ENCODE measurements at regions not wholly inside any gene's neighbourhood (a gene's known extent, or its start where the extent isn't known, plus 50 kb on each side); places are given as distances from the start of the nearest gene placed in this dataset.
"Not testable (repeated sequence)": the region's sequence is repeated elsewhere in the genome, so short reads cannot be mapped to it uniquely, and the experiment has no call there.

DNA sequence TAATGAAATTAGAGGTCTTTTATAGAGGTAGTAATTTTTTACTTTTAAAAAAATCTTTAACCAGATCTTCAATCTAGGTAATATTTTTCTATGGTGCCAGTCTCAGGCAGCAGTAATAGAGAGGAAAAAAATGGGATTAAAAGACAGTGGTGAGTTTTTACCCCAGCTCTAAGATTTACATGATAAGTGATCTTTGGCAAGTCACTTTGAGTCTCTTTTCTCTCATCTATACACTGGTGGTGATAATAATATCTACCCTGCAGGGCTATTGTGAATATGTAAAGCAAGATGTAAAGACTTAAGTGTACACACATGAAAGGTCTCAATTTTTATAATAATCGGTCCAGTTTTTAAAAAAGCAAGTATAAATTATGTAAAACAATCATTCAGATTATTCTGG is 786.2 kb upstream of the POU3F4 start:
- no peak for ATAC-seq (ENCODE audit: low FRiP score)
- no peak for DNase-seq (ENCODE audit: low spot score)
- TF ChIP-seq, protein P1, sequence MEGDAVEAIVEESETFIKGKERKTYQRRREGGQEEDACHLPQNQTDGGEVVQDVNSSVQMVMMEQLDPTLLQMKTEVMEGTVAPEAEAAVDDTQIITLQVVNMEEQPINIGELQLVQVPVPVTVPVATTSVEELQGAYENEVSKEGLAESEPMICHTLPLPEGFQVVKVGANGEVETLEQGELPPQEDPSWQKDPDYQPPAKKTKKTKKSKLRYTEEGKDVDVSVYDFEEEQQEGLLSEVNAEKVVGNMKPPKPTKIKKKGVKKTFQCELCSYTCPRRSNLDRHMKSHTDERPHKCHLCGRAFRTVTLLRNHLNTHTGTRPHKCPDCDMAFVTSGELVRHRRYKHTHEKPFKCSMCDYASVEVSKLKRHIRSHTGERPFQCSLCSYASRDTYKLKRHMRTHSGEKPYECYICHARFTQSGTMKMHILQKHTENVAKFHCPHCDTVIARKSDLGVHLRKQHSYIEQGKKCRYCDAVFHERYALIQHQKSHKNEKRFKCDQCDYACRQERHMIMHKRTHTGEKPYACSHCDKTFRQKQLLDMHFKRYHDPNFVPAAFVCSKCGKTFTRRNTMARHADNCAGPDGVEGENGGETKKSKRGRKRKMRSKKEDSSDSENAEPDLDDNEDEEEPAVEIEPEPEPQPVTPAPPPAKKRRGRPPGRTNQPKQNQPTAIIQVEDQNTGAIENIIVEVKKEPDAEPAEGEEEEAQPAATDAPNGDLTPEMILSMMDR (IDR thresholded peaks at IDR 0.05), result no peak

DNA sequence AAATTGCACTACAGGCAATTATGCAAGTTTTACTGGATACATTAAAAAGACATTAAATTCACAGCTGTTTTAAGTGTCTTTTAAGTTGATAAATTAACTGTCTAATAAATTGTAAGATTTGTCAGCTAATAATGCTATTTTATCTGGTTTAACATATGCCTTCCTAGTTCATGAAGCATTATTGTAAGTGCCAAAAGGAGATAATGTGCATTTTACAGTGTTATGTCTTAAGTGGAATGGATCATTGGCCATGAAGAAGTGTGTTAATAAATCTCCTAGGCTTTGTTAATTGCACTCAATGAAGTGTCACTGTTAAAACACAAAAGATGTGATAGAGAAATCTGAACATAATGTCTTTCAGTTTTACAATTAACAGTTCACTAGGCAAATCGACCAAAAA is 784.3 kb upstream of the POU3F4 start:
- TF ChIP-seq, protein P1 (IDR thresholded peaks at IDR 0.05), result no peak
- DNase-seq (ENCODE audit: low spot score), result no peak
- ATAC-seq (ENCODE audit: low FRiP score), result no peak

DNA sequence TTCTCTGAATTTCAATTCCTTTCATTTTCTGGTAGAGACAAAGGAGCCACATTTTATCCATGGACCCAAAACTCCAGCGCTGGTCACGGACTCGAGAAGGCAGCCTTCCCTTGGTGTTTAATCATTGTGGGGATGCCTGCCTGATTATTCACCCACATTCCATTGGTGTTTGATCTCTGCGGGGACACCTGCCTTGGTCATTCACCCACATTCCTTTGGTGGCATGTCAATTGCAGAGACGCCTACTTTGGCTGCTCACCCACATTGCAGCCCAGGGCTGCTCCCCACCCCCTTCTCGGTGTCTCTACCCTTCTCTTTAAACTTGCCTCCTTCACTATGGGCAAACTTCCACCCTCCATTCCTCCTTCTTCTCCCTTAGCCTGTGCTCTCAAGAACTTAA is 780.7 kb upstream of the POU3F4 start:
- not testable (repeated sequence) for DNase-seq (ENCODE audit: low spot score); ATAC-seq (ENCODE audit: low FRiP score)

DNA sequence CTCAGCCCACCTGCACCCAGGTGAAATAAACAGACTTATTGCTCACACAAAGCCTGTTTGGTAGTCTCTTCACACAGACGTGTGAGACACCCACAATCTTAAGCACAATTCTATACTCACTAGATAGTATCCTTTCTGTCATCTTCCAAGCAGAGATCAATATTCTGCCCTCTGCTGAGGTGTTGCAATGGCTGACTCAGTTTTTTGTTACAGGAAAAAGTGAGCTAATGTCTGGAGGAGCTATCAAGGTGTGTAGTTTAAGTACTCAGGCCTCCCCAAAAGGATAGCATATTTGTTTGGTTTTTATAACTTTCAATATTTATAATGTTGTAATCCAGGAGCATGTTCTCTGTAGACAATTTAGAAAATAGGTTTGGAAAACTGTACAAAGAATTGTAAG is 775.2 kb upstream of the POU3F4 start:
- DNase-seq (ENCODE audit: low spot score), result no peak
- TF ChIP-seq, protein P1 (IDR thresholded peaks at IDR 0.05), result no peak
- ATAC-seq (ENCODE audit: low FRiP score), result no peak

DNA sequence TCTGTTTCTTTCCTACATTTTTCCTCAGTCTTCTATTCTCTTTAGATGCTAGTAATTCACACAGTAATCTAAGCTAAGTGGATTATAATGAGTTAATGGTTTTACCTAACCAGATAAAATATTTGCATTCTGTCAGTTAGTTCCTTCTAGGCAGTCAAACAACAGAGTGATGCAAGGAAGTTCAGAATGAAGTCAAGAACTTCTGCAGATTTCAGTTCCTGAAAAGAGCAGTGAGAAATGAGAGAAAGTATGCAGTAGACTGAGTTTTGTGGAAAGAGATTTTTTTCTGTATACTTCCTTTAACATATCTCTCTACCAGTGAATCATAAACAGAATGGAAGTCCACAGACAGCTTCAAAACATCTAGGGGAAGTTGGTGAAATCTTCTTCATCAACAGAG is 774.0 kb upstream of the POU3F4 start:
- no peak for ATAC-seq (ENCODE audit: low FRiP score)
- no peak for DNase-seq (ENCODE audit: low spot score)
- TF ChIP-seq, protein P1 (IDR thresholded peaks at IDR 0.05), result no peak

DNA sequence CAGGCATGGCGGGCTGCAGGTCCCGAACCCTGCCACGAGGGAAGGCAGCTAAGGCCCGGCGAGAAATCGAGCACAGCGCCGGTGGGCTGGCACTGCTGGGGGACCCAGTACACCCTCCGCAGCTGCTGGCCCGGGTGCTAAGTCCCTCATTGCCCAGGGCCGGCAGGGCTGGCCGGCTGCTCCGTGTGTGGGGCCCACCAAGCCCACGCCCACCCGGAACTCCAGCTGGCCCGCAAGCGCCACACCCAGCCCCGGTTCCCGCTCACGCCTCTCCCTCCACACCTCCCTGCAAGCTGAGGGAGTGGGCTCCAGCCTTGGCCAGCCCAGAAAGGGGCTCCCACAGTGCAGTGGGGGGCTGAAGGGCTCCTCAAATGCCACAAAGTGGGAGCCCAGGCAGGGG is 769.8 kb upstream of the POU3F4 start:
- ATAC-seq (ENCODE audit: low FRiP score); DNase-seq (ENCODE audit: low spot score): not testable (repeated sequence)

DNA sequence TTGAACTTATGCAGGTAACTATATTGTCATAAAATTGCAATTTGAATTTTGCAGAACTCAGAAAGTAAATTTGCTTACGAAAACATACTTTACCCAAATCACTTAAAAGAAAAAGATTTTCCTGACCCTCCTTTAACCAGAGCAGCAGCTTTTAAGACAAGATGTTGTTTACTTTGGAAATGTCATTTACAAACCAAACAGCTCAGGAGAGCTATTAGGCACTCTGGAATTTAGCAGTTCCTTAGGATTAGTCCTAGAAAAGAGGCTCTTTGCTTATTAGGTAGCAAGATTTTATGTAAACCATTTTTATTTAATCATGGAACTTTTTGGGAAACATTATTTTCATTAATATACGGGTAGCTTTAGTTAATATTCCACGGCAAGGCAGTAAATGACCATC is 765.7 kb upstream of the POU3F4 start:
- ATAC-seq (ENCODE audit: low FRiP score) (no peak), DNase-seq (ENCODE audit: low spot score) (no peak)
- TF ChIP-seq, protein P1 (IDR thresholded peaks at IDR 0.05), result no peak

DNA sequence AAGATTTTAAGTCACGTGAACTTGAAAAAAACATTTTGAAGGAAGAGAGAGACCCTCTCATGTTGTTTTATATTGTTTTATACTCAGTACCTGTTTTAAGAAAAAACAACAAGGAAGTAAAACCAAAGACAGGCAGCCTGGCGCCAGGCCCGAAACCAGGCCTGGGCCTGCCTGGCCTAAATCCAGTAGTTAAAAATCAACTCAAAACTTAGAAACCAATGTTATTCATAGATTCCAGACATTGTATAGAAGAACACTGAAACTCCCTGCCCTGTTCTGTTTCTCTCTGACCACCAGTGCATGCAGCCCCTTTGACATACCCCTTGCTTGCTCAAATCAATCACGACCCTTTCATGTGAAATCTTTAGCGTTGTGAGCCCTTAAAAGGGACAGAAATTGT is 762.4 kb upstream of the POU3F4 start:
- ATAC-seq (ENCODE audit: low FRiP score); DNase-seq (ENCODE audit: low spot score): not testable (repeated sequence)

DNA sequence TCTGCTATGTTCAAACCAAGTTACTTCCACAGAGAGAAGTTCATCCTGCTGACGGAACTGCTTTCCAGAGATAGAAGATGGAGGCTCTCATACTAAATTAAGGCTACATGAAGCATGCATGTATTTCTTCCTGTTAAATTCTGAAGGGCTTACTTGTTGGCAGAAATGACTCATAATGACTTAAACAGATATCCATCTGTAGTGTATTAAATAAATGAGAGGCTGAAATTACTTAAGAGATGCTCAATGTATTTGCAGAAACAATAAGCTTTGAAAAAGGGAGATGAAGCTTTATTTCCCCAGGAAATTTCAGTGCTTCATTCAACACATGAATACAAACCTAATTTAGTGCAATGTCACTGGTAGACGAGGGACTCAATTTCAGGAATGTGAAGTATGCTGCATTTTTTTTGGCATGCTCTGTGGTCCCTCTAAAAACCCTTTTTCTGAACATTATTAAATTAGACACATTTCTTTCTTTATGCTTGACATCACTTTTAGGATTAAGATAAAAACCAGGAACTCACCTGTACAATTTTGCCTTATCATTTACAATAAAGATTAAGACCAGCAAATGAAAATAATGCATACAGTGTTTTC is 759.1 kb upstream of the POU3F4 start:
- no peak for DNase-seq (ENCODE audit: low spot score)
- TF ChIP-seq, protein P1 (IDR thresholded peaks at IDR 0.05), result no peak
- no peak for ATAC-seq (ENCODE audit: low FRiP score)

Measured in omental fat pad (tissue), 3 donors.